ENCODE measurements at regions not wholly inside any gene's neighbourhood (a gene's known extent, or its start where the extent isn't known, plus 50 kb on each side); places are given as distances from the start of the nearest gene placed in this dataset.

DNA sequence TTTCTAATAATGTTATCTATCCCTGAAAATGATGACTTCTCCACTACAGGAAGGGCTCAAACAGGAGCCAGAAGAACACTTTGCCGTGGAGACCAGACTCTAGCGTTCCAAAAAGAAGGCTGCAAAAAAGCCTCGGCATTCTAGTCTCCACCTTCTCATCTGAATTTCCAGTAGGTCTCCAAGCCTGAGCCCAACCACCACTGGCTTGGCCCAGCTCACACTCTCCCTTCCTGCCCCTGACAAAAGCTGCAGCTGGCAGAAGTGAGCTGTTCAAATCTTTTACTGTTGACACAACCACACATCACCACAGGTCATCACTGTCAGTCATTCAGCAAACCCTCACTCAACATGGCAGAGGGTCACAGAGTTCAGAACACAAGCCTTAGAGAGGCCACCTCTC is 69.3 kb downstream of the CAMK2N1 start:
- TF ChIP-seq POLR2AphosphoS5 (IDR thresholded peaks at IDR 0.05), result no peak
- TF ChIP-seq, protein P1, sequence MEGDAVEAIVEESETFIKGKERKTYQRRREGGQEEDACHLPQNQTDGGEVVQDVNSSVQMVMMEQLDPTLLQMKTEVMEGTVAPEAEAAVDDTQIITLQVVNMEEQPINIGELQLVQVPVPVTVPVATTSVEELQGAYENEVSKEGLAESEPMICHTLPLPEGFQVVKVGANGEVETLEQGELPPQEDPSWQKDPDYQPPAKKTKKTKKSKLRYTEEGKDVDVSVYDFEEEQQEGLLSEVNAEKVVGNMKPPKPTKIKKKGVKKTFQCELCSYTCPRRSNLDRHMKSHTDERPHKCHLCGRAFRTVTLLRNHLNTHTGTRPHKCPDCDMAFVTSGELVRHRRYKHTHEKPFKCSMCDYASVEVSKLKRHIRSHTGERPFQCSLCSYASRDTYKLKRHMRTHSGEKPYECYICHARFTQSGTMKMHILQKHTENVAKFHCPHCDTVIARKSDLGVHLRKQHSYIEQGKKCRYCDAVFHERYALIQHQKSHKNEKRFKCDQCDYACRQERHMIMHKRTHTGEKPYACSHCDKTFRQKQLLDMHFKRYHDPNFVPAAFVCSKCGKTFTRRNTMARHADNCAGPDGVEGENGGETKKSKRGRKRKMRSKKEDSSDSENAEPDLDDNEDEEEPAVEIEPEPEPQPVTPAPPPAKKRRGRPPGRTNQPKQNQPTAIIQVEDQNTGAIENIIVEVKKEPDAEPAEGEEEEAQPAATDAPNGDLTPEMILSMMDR (IDR thresholded peaks at IDR 0.05), result no peak
- no peak for TF ChIP-seq EP300 (IDR thresholded peaks at IDR 0.05)

All from suprapubic skin (tissue), 4 donors.